NCI-H1930 (cell line): ENCODE measurements at regions not wholly inside any gene's neighbourhood (a gene's known extent, or its start where the extent isn't known, plus 50 kb on each side); places are given as distances from the start of the nearest gene placed in this dataset.

Experiments used
- DNase-seq, 2 experiments: peaks; one replicate each; lab custom pipeline; 2025; lab: John Stamatoyannopoulos, UW

- DNase-seq: no peak
These were observed 433.8 kb downstream of the NAF1 start for GRCh38 chr4:162732876-162733275.

GRCh38 chr4:162727766-162728165, 438.9 kb downstream of the NAF1 start:
- DNase-seq: no peak

GRCh38 chr4:162727232-162727631, 439.5 kb downstream of the NAF1 start:
- no peak for DNase-seq

- no peak for DNase-seq
These were observed 451.3 kb downstream of the NAF1 start for GRCh38 chr4:162715401-162715800.

GRCh38 chr4:162707962-162708361, 458.7 kb downstream of the NAF1 start:
- DNase-seq: no peak

- no peak for DNase-seq
These were observed 460.1 kb downstream of the NAF1 start for GRCh38 chr4:162706632-162707031.

- DNase-seq: no peak
These were observed 460.6 kb downstream of the NAF1 start for GRCh38 chr4:162706051-162706450.

- no peak for DNase-seq
These were observed 461.4 kb downstream of the NAF1 start for GRCh38 chr4:162705130-162705803.

GRCh38 chr4:162700815-162701361, 465.8 kb downstream of the NAF1 start:
- DNase-seq: no peak

- no peak for DNase-seq
These were observed 466.3 kb downstream of the NAF1 start for GRCh38 chr4:162700358-162700757.

- DNase-seq: no peak
These were observed 467.1 kb downstream of the NAF1 start for GRCh38 chr4:162699629-162700028.

- no peak for DNase-seq
These were observed 481.3 kb downstream of the NAF1 start for GRCh38 chr4:162685410-162685809.

GRCh38 chr4:162684998-162685397, 481.7 kb downstream of the NAF1 start:
- no peak for DNase-seq

GRCh38 chr4:162684371-162684700, 482.4 kb downstream of the NAF1 start:
- no peak for DNase-seq

- no peak for DNase-seq
These were observed 482.9 kb downstream of the NAF1 start for GRCh38 chr4:162683659-162684370.

GRCh38 chr4:162682651-162683050, 484.0 kb downstream of the NAF1 start:
- no peak for DNase-seq

GRCh38 chr4:162681212-162681611, 485.5 kb downstream of the NAF1 start:
- no peak for DNase-seq

GRCh38 chr4:162675661-162676060, 491.0 kb downstream of the NAF1 start:
- DNase-seq: no peak

- no peak for DNase-seq
These were observed 498.1 kb upstream of the FSTL5 start for GRCh38 chr4:162661913-162662312.

GRCh38 chr4:162659716-162660115, 495.9 kb upstream of the FSTL5 start:
- DNase-seq: no peak

GRCh38 chr4:162657966-162658365, 494.2 kb upstream of the FSTL5 start:
- DNase-seq: no peak

GRCh38 chr4:162650166-162650565, 486.4 kb upstream of the FSTL5 start:
- no peak for DNase-seq

- DNase-seq: no peak
These were observed 481.6 kb upstream of the FSTL5 start for GRCh38 chr4:162645381-162645780.

- DNase-seq: no peak
These were observed 480.5 kb upstream of the FSTL5 start for GRCh38 chr4:162644346-162644745.
